Fibroblast of the conjunctiva (primary cell): ENCODE measurements at regions not wholly inside any gene's neighbourhood (a gene's known extent, or its start where the extent isn't known, plus 50 kb on each side); places are given as distances from the start of the nearest gene placed in this dataset.
A peak's percentile ranks its signal among the peaks of the same experiment; 100 is the strongest.

Source experiments
- DNase-seq: peaks from one replicate; pipeline ENCODE4 v3.0.0-alpha.2; 2010; ENCODE audit warnings: low read depth

- no peak for DNase-seq
These were observed 105.0 kb upstream of the FRMD6 start for GRCh38 chr14:51546603-51547258.

- DNase-seq, result peak; percentile 97
These were observed 104.5 kb upstream of the FRMD6 start for GRCh38 chr14:51547260-51547659.

GRCh38 chr14:51547701-51548100, 104.0 kb upstream of the FRMD6 start:
- DNase-seq, result no peak

GRCh38 chr14:51548187-51548586, 103.5 kb upstream of the FRMD6 start:
- no peak for DNase-seq

- no peak for DNase-seq
These were observed 101.1 kb upstream of the FRMD6 start for GRCh38 chr14:51550636-51551035.

GRCh38 chr14:51552275-51552674, 99.4 kb upstream of the FRMD6 start:
- DNase-seq, result no peak

- DNase-seq, result no peak
These were observed 98.8 kb upstream of the FRMD6 start for GRCh38 chr14:51552768-51553404.

GRCh38 chr14:51554339-51554920, 97.3 kb upstream of the FRMD6 start:
- no peak for DNase-seq

GRCh38 chr14:51554953-51555352, 96.8 kb upstream of the FRMD6 start:
- DNase-seq, result no peak

GRCh38 chr14:51561141-51561540, 90.6 kb upstream of the FRMD6 start:
- DNase-seq, result no peak

- DNase-seq, result no peak
These were observed 88.9 kb upstream of the FRMD6 start for GRCh38 chr14:51562816-51563215.

- DNase-seq, result no peak
These were observed 88.2 kb upstream of the FRMD6 start for GRCh38 chr14:51563560-51563959.

GRCh38 chr14:51564460-51564859, 87.2 kb upstream of the FRMD6 start:
- no peak for DNase-seq

- no peak for DNase-seq
These were observed 86.6 kb upstream of the FRMD6 start for GRCh38 chr14:51564986-51565604.

GRCh38 chr14:51566831-51567582, 84.7 kb upstream of the FRMD6 start:
- no peak for DNase-seq

GRCh38 chr14:51568366-51568765, 83.3 kb upstream of the FRMD6 start:
- no peak for DNase-seq

- DNase-seq, result no peak
These were observed 78.1 kb upstream of the FRMD6 start for GRCh38 chr14:51573607-51574006.

GRCh38 chr14:51574009-51574408, 77.7 kb upstream of the FRMD6 start:
- no peak for DNase-seq

GRCh38 chr14:51575349-51576116, 76.2 kb upstream of the FRMD6 start:
- no peak for DNase-seq

- DNase-seq, result no peak
These were observed 75.6 kb upstream of the FRMD6 start for GRCh38 chr14:51576117-51576430.

- DNase-seq, result no peak
These were observed 74.8 kb upstream of the FRMD6 start for GRCh38 chr14:51576879-51577278.

GRCh38 chr14:51578853-51579252, 72.9 kb upstream of the FRMD6 start:
- no peak for DNase-seq
